GM12875 (cell line): ENCODE measurements at regions not wholly inside any gene's neighbourhood (a gene's known extent, or its start where the extent isn't known, plus 50 kb on each side); places are given as distances from the start of the nearest gene placed in this dataset.

ENCODE experiments used
- H3K4me3 ChIP-seq: one replicate; pipeline ENCODE4 v1.5.1; 2011; ENCODE audit warnings: low read depth, low read length, control low read depth
- TF ChIP-seq, protein P1 (sequence below): IDR thresholded peaks from 2 replicates; pipeline ENCODE4 v1.5.1; 2011; ENCODE audit warnings: low read depth, mild to moderate bottlenecking, control low read depth, inconsistent platforms, low read length, moderate library complexity, borderline replicate concordance; ENCODE audit not compliant: insufficient read depth

DNA sequence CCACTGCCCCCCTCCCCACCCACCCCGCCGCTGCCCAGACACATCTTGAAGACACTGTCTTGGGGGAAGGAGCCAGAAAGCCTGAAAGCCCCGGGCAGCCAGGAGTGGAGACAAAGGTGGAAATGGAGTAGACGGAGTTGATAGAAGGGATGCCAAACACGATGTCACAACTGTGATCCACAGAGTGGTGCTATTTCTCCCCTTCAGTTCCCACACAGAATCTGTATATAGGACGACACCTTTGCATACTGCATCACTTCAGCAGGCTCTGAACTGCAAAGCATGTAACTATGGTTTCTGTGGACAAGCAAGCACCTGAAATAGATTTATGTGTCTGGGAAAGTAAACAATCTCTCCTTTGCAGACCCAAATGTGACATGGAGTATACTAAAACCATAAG is 56.4 kb upstream of the F13A1 start:
- TF ChIP-seq, protein P1, sequence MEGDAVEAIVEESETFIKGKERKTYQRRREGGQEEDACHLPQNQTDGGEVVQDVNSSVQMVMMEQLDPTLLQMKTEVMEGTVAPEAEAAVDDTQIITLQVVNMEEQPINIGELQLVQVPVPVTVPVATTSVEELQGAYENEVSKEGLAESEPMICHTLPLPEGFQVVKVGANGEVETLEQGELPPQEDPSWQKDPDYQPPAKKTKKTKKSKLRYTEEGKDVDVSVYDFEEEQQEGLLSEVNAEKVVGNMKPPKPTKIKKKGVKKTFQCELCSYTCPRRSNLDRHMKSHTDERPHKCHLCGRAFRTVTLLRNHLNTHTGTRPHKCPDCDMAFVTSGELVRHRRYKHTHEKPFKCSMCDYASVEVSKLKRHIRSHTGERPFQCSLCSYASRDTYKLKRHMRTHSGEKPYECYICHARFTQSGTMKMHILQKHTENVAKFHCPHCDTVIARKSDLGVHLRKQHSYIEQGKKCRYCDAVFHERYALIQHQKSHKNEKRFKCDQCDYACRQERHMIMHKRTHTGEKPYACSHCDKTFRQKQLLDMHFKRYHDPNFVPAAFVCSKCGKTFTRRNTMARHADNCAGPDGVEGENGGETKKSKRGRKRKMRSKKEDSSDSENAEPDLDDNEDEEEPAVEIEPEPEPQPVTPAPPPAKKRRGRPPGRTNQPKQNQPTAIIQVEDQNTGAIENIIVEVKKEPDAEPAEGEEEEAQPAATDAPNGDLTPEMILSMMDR, result no peak

DNA sequence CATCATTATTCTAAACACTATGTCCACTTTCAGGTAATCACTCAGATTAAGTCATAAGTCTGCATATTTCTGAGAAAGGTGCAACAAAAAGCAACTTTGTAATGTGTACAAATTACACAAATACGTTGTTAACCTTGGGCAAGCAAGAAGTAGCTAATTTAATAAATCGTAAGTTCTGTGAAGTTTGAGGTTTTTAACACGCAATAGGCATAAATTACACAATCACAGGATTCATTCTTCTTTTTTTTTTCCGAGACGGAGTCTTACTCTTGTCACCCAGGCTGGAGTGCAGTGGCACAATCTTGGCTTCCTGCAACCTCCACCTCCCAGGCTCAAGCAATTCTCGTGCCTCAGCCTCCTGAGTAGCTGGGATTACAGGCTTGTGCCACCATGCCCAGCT is 57.2 kb upstream of the F13A1 start:
- TF ChIP-seq, protein P1, result no peak
- H3K4me3 ChIP-seq, result no peak overlapping the region

More for the DNA sequence above, 56.4 kb upstream of the F13A1 start:
- no peak overlapping the region for H3K4me3 ChIP-seq

DNA sequence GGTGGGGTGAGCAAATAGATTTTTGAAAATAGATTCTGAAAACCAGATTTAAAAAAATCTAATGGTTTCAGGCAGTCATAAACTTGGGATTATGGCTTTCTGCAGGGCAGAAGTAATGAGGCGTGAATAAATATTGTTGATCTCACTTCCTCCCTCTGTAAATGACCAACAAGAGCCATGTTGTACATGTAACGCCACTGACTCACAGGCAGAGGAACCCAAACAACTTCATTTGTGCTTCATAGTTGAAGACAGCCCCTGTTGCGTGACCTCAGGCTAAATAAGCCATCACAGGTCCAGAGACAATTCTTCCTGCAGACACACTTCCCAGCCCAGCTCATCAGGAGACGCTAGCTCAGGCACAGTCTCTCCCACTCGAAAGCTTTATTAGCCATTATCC is 59.1 kb upstream of the F13A1 start:
- TF ChIP-seq, protein P1, result no peak
- no peak overlapping the region for H3K4me3 ChIP-seq

DNA sequence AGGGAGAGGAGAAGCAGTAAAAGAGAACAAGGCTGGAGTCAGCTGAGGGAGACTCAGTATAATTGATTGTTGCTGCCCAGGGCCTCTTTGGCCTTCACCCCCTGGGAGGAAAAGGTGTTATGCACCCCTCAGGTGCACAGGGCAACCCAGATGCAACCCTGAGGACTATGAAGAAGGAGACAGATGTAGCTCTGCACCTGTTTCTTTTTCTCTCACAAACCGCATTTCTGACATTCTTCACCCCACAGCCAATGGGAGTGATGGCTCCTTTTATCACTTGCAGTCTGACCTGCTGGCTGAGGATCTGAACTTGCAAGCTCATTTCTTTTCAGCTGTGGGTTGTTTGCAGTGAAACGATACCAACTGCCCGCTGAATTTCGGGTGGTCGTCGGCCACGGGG is 64.1 kb upstream of the F13A1 start:
- H3K4me3 ChIP-seq, result no peak overlapping the region
- TF ChIP-seq, protein P1, result no peak

DNA sequence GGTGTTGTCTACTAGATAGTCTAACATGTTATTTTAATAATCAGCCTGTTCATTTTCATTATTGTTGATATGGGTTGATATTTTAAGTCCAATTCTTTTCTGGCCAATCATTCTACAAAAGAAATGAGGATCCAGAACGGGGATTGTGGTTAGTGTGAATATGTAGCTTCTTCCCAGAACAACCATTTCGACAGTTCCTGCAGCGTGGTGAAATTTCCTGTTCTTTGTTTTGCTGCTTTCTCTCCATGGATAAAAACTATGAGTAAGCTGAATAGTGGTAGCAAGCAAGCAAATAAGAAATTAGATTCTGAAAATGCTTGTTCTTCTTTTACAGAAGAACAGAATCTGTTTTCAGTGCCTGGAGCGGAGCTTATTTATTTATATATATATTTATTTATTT is 65.5 kb upstream of the F13A1 start:
- H3K4me3 ChIP-seq, result no peak overlapping the region
- TF ChIP-seq, protein P1, result no peak

DNA sequence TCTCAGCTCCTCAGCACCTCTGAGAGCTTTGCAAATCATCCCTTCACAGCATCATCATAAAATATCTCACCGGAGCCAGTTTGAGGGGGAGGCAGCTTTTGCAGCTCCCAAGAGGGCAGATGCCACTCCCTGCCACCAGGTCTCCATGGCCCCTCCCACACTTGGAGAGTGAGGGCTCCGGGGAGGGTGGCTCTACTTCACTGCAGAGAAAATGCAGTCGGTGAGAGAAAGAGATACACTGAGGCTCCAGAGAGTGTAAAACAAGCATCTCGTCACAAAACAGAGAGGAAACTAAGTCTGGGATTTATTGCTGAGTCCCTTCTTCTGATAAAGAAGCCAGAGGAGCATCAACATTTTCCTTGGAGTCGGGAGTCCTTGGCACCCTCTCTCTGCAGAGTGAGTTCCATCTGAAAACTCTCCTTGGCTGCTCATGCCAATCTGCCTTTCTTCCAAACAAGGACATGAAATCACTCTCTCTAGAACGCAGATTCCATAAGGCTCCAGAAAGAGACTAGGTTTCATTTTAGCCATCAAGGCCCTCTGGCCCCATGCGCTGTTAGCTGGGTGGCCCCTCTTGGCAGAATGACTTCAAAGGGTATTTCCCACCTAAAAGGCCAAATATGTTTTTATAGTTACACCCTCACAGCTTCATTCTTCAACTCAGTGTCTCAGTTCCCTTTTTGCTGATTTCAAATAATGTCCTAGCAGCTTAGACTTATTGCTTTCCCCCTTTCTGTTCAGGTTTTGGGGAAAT is 70.6 kb upstream of the F13A1 start:
- H3K4me3 ChIP-seq, result no peak overlapping the region
- TF ChIP-seq, protein P1, result no peak
